ENCODE measurements at regions not wholly inside any gene's neighbourhood (a gene's known extent, or its start where the extent isn't known, plus 50 kb on each side); places are given as distances from the start of the nearest gene placed in this dataset.

DNA sequence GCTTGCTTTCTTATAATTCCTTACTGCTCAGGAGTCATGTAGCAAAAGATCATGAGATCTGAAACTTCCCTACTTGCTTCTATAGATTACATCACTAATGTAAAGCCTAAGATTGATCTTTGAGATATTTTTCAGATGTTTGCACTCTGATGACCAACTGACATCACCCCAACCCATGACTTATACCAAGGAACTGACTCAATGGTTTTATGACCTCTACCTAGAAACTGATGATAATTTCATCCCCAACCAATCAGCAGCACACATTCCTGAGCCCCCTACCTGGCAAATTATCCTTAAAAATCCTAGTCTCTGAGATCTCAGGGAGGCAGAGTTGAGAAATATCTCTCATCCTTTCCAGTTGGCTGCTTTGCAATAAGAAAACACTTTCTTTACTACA lies 122.3 kb upstream of the CAMK1G start:
- no peak for DNase-seq (ENCODE audit: low spot score)

DNA sequence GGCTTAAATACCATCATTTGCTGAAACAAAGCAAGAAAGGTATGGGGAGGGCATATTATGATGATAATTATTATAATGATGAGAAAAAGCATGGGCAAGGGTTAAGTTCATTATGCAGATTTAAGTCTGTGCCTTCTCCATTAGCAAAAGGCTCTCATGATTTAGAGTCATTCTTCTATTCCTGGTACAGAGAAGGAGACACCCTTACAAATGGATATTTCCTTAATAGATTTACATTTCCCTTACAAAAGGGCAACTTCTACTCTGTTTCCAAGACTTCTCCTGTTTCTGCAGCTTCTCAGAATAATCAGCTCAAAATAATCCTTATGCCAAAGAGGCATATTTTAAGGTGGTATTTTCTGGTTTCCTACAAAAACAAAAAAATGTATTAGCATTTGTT lies 121.1 kb upstream of the CAMK1G start:
- no peak for DNase-seq (ENCODE audit: low spot score)

- no peak for DNase-seq (ENCODE audit: low spot score)
Observed at GRCh38 chr1:209463441-209463840, 120.1 kb upstream of the CAMK1G start.

- no peak for DNase-seq (ENCODE audit: low spot score)
Observed at GRCh38 chr1:209473025-209473424, 110.5 kb upstream of the CAMK1G start.

DNA sequence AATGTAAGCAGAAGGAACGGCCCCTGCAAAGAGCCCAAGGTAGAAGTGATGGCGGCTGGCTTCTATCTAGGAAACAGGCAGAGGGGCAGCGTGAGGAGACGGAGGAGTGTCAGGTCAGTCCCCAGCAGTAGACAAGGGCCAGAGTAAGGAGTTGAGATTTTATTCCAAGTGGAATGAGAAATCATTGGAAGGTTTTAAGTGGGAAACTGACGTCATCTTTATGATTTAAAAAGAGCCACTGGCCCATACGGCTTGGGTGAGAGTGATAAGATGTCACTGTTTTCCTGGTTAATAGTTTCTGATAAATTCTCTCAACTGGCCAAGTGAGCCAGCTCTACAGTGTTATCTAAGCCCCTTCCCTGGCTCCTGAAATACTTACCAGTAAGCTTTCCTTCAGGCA lies 103.2 kb upstream of the CAMK1G start:
- DNase-seq (ENCODE audit: low spot score) = no peak

DNA sequence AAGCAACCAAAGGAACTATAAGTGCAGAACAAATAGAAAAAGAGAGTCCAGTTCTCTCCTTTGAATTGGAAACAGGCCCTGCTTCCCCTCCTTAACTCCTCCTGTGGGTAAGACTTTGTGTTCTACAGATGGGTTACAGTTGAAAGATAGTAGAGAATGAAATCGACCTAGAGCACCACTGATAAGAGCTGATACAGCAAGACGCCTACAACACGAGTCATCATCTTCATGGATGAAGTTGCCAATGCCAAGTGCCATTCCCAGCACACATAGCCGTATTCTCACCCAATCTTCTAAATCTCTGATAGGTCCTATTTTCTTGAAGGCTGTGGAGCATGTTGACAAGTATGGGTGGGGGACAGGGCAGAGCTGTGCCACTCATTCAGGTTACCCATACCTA lies 99.8 kb upstream of the CAMK1G start:
- DNase-seq (ENCODE audit: low spot score) = no peak

DNA sequence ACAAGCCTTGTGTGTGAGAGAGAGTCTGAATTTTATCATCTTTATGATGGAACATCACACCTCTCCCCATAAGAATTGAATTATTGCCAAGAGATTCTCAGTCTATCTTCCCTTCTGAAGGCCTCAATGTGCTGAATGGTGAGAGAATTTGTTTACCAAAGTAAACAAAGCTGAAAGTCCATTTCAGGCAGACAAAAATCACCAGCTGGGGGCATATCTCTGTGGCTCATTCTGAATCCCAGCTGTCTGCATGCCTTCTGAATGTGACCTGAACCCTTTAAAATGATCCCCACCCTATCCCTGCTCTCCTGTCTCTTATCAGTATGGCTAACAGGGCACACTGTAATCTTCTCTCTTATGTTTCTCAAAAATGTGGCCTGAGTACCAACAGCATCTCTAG lies 99.1 kb upstream of the CAMK1G start:
- DNase-seq (ENCODE audit: low spot score) = no peak

GRCh38 chr1:209485167-209485566 lies 98.3 kb upstream of the CAMK1G start:
- no peak for DNase-seq (ENCODE audit: low spot score)

GRCh38 chr1:209485751-209486150 lies 97.8 kb upstream of the CAMK1G start:
- DNase-seq (ENCODE audit: low spot score) = no peak

DNA sequence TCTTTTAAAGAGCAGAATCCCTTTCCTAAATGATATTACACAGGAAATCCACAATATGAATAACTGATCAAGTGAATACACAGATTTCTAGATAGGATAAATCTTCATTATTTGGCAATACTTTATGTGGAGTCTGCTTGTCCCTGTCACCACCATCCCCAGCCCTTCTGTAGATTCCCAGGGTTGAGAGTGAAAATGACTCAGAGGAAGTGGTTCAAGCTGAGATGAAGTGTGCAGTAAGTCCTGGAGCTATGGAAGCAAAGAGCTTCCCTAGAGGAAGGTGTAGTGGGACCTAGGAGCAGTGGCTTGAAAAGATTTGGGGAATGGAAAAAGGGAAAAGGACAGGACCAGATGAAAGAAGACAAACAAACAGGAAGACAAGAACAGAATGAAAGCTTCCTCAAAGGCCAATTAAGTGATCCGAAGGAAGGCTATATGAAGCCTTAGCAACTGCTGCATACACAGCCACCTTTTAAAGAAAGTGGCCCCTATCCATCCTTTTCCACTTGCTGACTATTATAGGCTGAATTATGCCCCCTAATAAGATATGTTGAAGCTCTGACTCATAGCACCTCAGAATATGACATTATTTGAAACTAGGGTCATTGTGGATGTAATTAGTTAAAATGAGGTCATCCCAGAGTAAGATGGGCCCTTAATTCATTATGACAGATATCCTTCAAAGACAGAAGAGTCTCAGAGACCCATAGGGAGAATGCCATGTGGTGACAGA lies 96.5 kb upstream of the CAMK1G start:
- no peak for DNase-seq (ENCODE audit: low spot score)

GRCh38 chr1:209490013-209490412 lies 93.5 kb upstream of the CAMK1G start:
- peak; percentile 14 for DNase-seq (ENCODE audit: low spot score)

DNA sequence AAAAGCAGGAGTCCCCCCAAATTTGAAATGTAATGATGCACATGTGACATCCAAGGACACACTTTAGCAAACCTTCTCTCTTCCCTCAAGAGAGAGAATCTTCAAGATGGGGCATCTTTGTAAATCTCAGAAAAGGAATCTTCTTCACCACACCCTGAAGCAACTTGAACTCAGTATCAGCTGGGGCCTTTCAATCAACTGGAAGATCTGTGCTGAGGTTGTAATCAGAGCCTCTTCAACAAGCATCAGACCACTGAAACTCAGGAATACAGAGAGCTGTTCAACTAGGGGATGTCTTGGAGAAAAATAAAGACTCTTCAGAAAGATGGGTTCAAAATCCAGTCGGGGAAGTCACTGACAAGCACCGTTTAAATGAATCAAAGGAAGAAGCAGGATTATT lies 92.5 kb upstream of the CAMK1G start:
- no peak for DNase-seq (ENCODE audit: low spot score)

DNA sequence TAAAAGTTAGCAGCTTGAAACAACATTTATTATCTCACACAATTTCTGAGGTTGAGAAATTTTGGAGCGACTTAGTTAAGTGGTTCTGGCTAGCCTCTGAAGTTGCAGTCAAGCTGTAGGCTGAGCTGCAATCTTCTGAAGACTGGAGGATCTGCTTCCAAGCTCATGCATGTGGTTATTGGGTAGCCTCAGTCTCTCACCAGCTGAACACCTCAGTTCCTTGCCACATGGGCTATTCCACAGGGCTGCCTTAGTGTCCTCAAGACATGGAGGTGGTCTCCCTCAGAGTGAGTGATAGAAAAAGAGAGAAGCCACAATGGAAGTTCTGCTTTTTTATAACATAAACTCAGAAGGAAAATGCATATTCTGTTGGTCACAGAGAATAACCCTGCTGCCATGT lies 92.0 kb upstream of the CAMK1G start:
- no peak for DNase-seq (ENCODE audit: low spot score)

- no peak for DNase-seq (ENCODE audit: low spot score)
Observed at GRCh38 chr1:209491897-209492296, 91.6 kb upstream of the CAMK1G start.

GRCh38 chr1:209493559-209493958 lies 90.0 kb upstream of the CAMK1G start:
- DNase-seq (ENCODE audit: low spot score) = no peak

GRCh38 chr1:209497729-209498128 lies 85.8 kb upstream of the CAMK1G start:
- DNase-seq (ENCODE audit: low spot score) = no peak

DNA sequence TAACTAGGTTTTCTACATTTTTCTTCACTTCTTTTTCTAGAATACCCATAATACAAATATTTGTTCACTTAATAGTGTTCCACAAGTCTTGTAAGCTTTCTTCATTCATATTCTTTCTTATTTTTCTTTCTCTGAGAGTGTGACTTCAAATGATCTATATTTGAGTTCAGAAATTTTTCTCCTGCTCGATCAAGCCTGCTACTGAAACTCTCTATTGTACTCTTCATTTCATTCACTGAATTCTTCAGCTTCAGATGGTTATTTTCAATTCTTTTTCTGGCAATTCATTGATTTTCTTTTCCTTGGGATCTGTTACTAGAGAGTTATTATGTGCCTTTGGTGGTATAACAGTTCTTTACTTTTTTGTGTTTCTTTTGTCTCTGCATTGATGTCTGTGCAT lies 82.5 kb upstream of the CAMK1G start:
- DNase-seq (ENCODE audit: low spot score) = no peak

GRCh38 chr1:209503196-209503595 lies 80.3 kb upstream of the CAMK1G start:
- DNase-seq (ENCODE audit: low spot score) = no peak

GRCh38 chr1:209504571-209504970 lies 78.9 kb upstream of the CAMK1G start:
- no peak for DNase-seq (ENCODE audit: low spot score)

- DNase-seq (ENCODE audit: low spot score) = no peak
Observed at GRCh38 chr1:209505044-209505443, 78.5 kb upstream of the CAMK1G start.

- DNase-seq (ENCODE audit: low spot score) = no peak
Observed at GRCh38 chr1:209506101-209506500, 77.4 kb upstream of the CAMK1G start.

GRCh38 chr1:209509039-209509438 lies 74.5 kb upstream of the CAMK1G start:
- DNase-seq (ENCODE audit: low spot score) = no peak

- no peak for DNase-seq (ENCODE audit: low spot score)
Observed at GRCh38 chr1:209510063-209510462, 73.5 kb upstream of the CAMK1G start.

DNA sequence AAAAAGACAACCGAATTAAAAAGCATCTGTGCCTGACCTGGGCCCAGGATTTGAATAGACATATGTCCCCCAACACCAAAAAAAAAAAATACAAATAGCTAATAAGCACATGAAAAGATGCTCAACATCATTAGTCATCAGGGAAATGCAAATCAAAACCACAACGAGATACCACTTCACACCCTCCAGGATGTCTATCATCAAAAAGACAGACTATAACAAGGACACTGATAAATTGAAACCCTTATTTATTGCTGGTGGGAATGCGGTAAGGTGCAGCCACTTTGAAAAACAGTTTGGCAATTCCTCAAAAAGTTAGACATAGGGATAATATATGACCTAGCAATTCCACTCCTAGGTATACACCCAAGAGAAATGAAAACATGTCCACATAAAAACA lies 72.3 kb upstream of the CAMK1G start:
- DNase-seq (ENCODE audit: low spot score) = no peak

GRCh38 chr1:209512821-209513220 lies 70.7 kb upstream of the CAMK1G start:
- no peak for DNase-seq (ENCODE audit: low spot score)

Measured in Ammon's horn (tissue), 1 donor.